ENCODE measurements at regions not wholly inside any gene's neighbourhood (a gene's known extent, or its start where the extent isn't known, plus 50 kb on each side); places are given as distances from the start of the nearest gene placed in this dataset.

- intact Hi-C loops (cut with DNase I; ENCODE audit: low total_unique reads) (no loop called here), in situ Hi-C loops (cut with MboI; ENCODE audit: low sequenced_read_pairs in 4 of 4) (no loop called here)
- H3K27me3 ChIP-seq: no peaks in the 10 kb centered on the region
- no peak for ATAC-seq
- H3K4me1 ChIP-seq: no peaks in the 10 kb centered on the region
- no peaks in the 10 kb centered on the region for H3K36me3 ChIP-seq
- H3K4me3 ChIP-seq: no peak overlapping the region
- DNase-seq: no peak
- H3K27ac ChIP-seq: no peak overlapping the region
- no peak for TF ChIP-seq CTCF (IDR thresholded peaks at IDR 0.05 in 4 of 5, conservative IDR thresholded peaks at IDR 0.05 in 1 of 5)
- no peak for TF ChIP-seq POLR2A (IDR thresholded peaks at IDR 0.05)
- H3K9me3 ChIP-seq: peaks cover 0 to 2% (median 0%) of the 10 kb centered on the region in 3 donors
These were observed 50.9 kb upstream of the NPHP3 start for GRCh38 chr3:132773071-132773619.

- no peak overlapping the region for H3K27ac ChIP-seq
- intact Hi-C loops (cut with DNase I; ENCODE audit: low total_unique reads): no loop called here
These were observed 50.0 kb upstream of the NPHP3 start for GRCh38 chr3:132772252-132772651.

More at GRCh38 chr3:132772252-132772651, 50.0 kb upstream of the NPHP3 start:
- no peak for TF ChIP-seq POLR2A (IDR thresholded peaks at IDR 0.05)
- TF ChIP-seq CTCF (IDR thresholded peaks at IDR 0.05 in 4 of 5, conservative IDR thresholded peaks at IDR 0.05 in 1 of 5): no peak
- no peak for ATAC-seq
- no peaks in the 10 kb centered on the region for H3K4me1 ChIP-seq
- DNase-seq: no peak
- no peak overlapping the region for H3K4me3 ChIP-seq
- peaks cover 0 to 5% (median 0%) of the 10 kb centered on the region in 3 donors for H3K9me3 ChIP-seq
- in situ Hi-C loops (cut with MboI; ENCODE audit: low sequenced_read_pairs in 4 of 4): no loop called here
- no peaks in the 10 kb centered on the region for H3K27me3 ChIP-seq
- no peaks in the 10 kb centered on the region for H3K36me3 ChIP-seq
